Stimulated activated CD4-positive, alpha-beta T cell treated with anti-CD3 and anti-CD28 coated beads, Interleukin-1b, Interleukin-23, amount 100 ng/mL, for 48 hours (primary cell): ENCODE measurements at regions not wholly inside any gene's neighbourhood (a gene's known extent, or its start where the extent isn't known, plus 50 kb on each side); places are given as distances from the start of the nearest gene placed in this dataset.

Source experiments
- DNase-seq: peaks from one replicate; pipeline ENCODE4 v3.0.0-alpha.2; 2020

DNA sequence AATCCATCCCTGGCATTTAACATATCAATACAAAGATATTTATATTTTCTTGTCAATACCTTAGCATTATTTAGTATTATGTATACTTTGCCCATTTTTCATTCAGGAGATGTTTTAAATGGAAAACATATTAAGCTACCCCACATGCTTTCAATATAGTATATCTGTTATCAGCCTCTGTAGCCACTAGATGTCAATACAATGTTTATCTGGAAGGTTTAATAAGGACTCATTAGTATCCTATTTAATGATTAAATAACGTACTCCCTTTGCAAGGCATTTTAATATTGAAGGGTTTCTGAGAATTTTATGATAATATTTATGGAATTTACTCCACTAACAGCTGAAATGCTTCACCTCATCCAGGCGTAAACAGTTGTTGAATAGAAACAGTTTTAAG lies 329.5 kb upstream of the ADGRL2 start:
- DNase-seq: no peak

DNA sequence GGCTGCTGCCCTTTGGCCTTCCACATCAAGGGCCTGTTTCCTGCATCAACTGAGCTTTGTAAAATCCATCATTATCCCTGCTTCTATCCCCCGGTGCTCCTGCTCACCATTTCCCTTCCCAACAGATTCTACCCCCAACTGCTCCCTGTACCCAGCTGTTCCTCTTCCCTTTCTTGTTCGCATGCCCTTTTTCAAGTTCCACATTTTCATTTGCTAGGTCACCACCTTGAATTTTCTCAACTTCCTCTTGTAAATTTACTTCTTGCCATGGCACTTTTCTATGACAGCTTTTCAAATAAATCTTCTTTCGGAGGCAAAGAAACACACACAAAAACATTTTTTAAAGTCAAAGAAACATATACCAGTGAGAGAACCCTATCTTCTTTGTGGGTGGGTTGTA lies 330.5 kb upstream of the ADGRL2 start:
- no peak for DNase-seq

DNA sequence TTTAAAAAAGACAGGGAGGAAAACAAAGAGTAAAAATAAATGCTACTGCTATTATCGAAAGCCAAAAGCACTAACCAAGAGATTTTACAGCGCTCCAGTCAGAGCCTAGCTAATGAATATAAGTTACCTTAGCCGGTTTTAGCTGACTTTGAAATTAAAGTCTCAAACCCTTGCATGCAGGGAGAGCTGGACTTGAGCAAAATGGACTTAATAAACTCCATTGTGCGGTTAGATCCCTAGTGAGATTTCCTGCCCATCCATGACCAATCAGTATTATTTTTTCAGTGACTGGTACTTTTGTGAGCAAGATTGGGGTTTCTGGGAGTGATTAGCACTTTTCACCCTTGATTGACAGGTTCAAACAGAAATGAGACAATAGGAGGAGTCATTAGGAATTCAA lies 333.4 kb upstream of the ADGRL2 start:
- DNase-seq: no peak

DNA sequence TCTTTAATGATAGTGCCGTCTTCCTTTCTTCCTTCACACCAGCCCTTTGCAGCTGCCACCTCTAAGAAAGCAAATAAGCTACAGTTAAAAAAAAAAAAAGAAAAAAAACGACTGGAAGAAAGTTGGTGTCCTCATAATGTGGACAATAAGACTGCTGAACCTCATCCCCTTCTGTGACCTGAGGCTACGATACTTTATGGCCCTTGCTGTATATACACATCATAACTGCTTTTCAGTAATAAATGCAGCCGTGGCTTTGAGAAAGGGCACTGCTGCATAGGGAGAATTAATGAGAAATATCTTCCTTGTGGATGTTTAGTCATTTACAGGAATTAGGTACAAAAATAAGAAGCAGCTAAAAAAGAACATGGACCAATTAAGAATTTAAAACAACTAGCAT lies 333.8 kb upstream of the ADGRL2 start:
- no peak for DNase-seq

DNA sequence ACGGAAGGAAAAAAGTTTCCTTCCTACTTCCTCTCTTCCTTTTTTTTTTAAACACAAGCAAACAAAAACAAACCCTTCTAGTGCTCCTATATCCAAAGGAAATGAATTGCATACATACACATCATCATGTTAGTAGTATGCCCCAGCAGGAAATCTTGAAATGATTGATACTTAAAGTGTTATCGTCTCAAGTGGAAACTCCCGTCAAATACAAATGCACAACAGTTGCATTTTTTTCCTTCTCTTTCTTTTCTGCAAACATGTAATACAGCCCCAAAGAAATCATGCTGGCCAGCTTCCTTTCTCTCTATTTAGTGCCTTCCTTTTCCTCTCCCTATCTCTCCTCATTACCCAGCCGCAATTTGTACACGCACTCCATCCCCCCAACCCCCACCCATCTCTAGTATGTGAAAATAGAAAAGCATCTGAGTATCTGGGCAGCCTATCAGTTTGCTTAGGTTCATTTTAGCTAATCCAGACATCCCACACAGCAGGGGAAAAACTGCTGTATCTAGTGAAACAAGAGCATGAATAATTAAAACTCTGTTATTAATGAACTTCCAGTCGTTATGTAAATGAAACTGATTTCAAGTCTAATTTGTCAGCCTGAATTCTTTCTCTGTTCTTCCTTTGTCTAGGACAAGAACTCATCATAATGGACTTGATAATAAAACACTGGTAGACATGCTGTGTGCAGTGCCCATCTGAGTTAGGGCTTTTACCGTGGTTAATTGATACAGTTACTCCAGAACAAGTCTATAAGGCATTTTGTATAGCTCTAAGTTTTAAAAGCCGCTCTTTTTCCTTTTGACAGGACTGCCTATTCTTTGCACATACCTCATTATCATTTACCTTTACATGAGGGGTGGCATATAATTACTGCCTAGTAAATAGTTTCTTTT lies 336.5 kb upstream of the ADGRL2 start:
- DNase-seq: no peak

DNA sequence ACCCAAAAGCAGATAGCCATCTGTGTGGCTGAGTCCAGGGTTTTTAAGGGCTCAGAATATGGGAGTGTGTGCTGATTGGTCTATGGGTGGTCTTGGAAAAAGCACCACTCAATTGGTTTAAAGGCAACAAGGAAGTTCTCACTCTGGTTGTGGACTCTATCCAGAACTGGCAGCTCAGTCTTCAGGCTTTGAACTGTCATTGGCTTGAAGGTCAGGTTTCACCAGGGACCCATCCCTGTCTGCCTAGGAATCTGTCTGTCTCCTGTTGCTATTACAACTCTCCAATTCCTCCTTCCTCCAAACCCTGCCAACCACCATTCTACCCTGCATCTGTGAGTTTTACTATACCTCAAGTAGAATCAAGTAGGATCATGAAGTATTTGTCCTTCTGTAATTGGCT lies 341.7 kb upstream of the ADGRL2 start:
- no peak for DNase-seq

DNA sequence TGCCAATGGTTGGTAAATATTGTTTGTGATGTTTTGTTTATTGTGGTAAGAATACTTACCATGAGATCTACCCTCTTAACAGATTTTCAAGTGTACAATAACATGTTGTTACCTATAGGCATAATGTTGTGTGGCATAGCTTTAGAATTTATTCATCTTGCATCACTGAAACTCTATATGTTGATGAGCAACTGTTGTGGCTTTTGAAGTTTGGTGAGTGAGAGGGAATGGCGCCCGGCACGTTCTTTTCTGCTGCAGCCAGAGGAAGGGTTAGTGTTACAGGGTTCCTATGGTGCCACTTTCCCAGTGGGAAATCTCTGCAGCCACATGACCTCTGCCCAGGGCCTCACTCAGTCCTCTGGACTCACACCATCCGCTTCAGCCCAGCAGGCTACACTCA lies 342.5 kb upstream of the ADGRL2 start:
- DNase-seq: no peak

DNA sequence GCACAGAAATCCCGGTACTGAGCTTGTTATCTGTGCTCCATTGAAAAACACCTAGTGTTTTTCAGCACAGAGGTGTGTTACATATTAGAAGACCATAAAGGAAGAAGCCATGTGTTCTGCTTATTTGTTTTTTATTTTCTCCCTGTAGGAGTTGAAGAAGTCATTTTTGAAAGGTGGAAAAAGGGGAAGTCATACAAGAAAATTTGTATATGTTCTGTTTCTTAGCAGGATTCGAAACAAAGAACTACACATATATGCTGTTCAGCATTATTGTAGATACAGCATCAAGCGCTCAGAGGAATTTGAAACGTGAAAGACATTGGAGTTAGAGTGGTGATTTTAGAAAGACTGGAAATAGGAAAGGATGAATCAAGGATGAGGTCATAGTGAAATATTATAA lies 345.3 kb upstream of the ADGRL2 start:
- DNase-seq: no peak

DNA sequence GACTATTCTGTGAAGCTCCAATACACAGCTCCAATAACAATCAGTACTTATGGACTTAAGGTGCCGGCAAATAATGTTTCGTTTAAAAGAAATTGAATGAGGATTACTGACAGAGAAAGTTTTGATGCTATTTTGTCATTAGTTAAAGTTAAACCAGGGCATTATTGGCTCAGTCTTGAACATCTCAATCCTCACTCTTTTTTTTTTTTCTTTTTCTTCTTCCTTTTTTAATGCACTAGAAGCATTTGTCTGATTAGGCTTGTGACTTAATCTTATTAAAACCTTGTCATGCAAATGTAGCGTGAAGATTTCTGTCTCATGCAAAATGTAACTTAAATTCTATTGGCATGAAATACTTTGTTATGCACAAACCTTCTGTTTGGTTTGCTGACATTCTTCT lies 346.8 kb upstream of the ADGRL2 start:
- DNase-seq: no peak

DNA sequence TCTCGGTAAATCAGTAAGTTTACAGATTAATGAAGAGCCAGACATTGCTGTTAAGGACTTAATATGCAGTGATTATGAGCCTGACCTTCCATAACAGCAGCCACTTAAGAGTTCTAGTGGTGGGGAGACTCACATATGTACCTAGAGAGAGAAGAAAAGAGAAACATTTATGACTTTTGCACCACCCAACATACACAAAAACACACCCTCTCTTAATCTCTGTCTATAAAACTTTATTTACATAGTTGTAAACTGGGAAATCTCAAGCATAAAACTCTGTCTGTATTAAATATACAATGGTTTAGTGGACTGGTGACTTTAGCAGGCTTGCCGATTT lies 347.4 kb upstream of the ADGRL2 start:
- DNase-seq: no peak

DNA sequence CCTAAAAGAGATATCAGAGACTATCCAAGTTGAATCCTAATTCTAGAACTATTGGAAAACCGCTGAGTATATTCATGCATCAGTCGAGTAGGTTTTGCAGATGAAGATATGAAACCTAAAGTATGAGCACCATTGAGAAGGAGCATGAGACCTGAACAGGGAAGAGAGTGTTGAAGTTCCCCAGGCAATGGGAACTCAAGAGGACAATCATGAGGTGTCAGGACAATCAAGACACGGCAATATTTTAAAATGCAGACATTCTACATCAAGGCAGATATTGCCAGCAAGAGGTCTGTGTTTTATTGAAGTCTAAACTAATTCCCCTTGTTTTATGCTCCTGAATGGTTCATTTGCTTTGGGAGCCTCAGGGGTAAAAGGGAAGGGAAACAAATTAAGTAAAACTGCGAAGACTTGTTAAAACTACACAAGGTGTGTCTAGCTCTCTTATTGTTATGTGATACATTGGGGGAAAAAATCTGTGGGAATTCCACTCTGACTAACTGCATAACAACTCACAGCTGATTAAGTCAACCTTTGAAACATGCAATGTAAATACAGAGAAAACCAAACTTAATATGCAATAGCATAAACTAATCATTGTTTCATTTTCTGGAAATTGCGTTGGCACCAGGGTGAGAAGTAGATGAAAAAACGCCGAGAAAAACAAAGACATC lies 347.9 kb upstream of the ADGRL2 start:
- DNase-seq: no peak

DNA sequence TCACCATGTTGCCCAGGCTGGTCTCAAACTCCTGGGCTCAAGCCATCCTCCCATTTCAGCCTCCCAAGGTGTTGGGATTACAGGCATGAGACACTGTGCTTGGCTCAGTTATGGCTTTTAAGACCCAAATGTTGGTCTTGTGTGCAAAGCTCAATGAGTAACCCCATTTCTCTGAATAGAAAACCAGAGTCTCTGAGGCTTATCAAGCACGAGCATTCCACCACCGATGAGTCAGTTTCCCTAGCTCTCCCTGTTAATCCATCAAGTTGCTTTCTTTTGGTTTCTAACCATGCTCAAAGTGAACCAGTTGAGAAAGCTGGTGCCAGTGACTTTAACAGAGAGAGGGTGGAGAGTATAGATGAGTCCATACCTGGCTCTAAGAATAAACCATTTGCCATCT lies 350.9 kb upstream of the ADGRL2 start:
- DNase-seq: no peak

DNA sequence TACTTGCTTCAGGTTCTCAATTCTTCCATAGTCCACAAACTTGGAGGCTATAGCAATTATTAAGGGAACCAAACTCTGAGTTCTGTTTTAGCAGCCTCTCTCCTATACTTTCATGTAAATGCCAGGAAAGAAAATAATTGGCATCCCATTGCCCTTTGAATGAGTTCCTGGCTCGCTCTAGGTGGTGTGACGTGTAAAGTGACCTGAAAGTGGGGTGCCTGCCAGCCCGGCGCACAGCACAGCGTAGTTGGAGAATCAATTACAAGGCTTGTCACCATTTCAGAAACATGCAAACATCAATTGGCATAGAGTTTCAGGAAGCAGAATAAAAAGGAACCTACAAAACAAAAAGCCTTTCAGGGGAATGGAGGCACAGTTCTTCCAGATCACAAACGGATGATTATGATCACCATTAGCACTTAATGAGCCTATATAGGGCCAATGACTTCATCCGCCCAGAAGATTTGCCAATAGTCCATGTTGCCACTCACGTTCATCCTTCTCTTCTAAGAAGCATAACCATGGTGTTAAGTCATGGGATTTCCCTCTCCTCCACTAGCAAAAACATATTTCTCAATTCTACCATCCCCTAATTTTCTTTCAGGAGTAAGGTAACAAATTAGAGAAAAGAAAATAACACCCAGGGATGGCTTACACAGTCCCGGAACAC lies 354.6 kb upstream of the ADGRL2 start:
- no peak for DNase-seq

DNA sequence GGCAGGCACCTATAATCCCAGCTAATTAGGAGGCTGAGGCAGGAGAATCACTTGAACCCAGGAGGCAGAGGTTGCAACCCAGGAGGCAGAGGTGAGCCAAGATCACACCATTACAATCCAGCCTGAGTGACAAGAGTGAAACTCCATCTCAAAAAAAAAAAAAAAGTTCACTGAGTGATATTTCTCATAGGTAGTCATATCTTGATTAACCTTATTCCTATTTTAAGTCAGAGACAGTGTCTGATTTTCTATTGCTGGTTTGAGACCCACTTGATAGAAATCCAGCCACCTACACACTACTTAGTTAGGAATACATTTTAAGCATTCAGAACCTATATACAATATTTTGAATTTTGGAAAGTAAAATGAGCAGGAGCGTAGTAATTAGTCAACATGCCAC lies 357.4 kb upstream of the ADGRL2 start:
- DNase-seq: no peak

DNA sequence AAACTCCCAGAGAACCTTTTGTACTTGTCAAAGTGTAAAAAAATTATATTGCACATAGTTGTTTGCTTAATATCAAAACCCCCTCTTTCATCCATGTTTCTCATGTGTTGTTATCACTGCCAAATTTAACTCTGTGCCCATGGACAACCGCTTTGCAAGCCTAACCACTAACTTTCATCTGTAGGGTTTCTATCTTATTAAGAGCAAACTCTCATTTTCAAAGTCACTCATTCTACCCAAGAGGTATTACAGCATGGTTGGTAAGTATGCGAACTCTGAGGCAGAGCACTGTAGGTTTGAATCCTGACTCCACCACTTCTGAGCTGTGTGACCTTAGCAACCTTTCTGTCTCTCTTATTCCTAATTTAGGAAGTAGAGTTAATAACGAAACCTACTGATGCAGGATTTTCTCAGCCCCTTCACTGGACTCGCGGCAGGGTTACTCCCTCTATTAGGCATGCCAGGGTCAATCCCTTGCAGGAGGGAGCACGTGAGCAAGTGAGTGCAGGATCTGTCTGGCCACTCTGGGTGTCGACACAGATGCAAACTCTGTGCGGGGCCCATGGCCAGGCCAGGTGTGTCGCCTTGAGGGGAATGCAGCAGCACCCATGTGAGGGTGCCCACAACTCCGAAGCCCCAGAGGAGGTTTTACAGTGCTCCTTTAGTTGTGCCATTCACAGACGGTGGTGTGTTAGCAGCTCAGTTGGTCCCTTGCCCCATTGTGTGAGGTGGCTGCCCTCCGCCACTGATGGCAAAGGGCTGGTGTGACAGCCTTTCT lies 361.5 kb upstream of the ADGRL2 start:
- no peak for DNase-seq

DNA sequence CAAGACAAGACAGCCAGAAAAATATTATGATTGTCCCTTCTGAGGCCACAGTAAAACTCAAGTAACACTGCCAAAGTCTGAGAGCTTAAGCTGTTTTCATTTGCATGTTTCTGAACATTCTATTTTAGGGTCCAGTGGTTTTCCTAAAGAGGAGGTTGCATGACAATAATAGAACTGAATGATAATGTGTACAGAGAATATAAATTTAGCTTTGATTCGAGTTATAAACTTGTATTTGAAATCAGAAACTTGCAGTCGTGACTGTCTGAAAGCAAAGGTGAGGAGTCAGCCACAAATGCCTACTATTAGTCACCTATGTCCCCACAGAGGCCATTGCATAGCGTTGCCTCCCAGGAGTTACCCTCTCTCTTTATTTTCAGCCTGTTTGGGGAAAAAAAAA lies 363.1 kb upstream of the ADGRL2 start:
- no peak for DNase-seq

DNA sequence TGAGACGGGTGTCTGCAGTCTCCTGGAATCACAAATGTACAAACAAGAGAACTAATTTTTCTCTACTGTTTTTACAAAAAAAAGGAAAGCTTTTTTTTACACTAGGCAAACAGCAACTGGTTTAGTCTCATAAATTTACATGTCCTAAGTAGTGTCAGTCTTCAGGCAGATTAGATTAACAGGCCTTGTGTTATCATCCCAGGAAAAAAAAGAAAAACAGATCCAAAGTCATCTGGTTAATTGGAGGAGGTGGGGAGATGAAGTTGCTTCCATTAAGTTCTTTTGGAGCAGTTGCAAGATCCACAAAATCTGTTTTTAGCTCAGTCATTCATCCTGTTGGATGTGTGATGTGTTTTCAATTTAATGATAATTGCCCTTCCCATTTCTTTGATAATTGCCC lies 363.5 kb upstream of the ADGRL2 start:
- DNase-seq: no peak

DNA sequence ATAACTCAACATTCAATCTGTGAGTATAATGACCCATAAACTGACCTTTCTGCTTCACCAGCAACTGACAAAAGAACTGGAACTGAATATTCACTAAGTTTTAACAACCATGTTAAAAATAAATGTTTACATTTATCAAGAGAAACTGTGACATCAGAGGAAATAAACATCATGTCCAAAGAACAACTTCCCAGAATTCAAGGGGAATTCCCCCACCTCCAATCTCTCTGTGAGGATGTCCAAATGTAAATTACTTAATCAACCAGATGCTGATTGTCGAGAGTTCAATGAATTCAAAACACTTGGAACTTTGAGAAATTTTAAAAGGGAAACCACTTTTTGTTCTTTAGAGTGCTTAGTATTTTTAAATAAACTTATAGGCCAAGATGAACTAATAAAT lies 365.6 kb upstream of the ADGRL2 start:
- DNase-seq: no peak

DNA sequence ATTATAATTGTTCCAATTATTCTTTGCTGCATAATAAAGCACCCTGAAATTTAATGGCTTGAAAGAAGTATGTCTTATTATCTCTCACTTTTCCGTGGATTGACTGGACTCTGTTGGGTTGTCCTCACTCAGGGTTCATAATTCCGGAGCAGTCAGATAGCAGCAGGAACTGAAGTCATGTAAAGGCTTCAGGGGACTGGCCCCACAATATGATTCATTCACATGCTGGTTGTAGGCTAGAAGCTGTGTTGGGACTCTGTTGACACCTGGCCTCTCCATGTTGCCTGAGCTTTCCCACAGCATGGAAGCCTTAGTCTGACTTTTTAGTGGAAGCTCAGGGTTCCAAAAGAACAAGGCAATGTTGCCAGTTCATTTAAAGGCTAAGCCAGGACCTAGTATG lies 367.1 kb upstream of the ADGRL2 start:
- DNase-seq: no peak

DNA sequence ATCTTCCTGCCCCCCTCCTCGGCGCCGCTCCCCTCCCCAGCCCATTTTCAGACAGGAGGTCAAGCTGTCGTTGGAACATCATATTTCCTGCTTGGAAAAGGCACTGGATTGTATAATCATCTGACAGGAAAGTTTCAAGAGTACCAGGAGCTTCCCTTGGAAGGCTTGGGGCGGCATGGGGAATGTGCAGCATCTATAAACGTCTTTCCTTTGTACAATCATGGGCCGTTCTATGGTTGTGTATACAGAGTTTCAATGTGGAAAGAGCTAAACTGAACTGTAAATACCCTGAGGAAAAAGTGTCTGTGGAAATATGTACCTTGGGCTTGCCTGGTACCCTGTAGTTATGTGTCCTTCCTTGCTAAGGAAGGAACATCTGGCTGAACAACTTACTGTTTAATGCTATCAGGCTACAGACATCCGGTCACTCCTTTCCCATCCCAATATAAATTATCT lies 368.1 kb upstream of the ADGRL2 start:
- no peak for DNase-seq

DNA sequence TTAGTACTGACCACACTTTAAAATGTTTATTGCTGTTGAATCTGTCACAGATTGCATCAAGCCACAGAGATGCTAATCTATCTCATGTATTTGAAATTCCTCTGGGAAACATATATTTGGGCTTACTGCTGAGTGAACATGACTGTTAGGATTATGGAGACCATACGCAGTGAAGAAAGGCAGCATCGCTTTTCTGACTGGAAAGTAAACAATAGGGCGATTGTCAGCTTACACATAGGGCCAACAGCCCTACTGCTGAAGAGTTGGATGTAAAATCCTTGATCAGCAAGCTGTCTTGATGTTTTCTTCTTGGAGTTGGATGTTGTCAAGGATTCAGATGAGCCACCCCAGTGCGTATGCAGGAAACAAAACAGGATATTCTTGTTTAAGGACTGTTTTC lies 368.7 kb upstream of the ADGRL2 start:
- no peak for DNase-seq

DNA sequence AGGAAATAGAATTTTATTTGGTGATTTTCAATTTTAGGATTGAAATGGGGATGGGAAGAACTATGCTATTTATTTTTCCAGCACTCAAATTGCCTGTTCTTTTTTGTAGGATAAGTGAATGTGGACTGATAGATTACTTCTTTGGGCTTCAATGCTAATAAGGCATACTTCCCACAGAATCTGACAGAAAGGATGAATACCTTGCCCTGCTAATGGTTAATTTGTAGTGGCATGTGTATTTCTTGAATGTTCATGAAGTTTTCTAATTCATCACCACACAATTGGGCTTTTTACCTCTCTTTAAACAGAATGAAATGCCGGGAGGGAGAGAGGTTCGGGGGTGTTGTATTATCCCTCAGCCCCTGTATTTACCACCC lies 369.1 kb upstream of the ADGRL2 start:
- no peak for DNase-seq

DNA sequence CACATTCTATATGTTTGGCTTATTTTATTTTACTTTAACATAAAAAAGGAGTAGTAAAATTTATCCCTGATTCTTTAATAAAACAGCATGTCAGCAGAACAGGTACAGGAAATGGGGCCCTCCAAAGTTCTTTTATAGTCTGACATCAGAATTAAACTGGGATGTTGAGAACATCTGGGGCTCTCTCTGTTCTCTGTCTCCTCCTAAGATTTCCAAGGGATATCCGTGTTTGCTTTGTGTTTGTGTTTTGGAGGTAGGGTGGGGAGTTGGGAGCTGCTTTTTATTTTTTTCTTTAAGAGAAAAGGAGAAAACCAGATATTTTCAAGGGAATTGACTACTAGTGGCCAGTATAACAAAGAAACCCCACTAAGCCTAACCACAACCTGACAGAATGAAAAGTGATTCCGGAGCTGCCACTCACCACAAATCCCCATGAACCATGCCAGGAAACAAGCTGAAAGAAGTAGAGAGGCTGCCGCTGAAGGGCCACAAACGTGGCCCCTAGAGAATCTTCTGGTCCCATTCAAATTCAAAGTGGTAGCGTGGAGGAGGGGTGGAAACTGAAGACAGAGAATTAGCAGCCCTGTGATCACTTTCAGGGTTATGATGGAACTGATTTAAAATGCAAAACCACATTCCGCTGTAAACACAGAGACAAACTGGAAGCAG lies 369.6 kb upstream of the ADGRL2 start:
- DNase-seq: no peak
